ENCODE measurements at regions not wholly inside any gene's neighbourhood (a gene's known extent, or its start where the extent isn't known, plus 50 kb on each side); places are given as distances from the start of the nearest gene placed in this dataset.

DNA sequence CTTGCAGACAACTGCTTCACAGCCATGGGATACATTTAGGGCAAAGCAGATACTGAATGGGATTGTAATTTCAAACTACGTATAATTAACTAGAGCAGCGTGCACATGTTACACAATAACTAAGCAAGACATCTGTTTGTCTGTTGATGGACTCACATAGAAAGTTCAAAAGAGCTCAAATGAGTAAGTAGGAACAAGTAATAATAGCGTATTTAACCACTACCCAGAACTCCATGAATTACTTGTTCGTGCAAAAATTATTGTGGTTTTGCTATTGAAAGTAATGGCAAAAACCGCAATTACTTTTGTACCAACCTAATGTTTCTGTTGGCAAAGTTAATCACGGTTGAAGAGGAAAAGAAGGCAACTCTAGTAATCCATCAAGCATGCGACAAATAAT lies 825.4 kb downstream of the PCDH18 start:
- intact Hi-C loops (cut with DNase I; ENCODE audit: low total_unique reads), result no loop called here

DNA sequence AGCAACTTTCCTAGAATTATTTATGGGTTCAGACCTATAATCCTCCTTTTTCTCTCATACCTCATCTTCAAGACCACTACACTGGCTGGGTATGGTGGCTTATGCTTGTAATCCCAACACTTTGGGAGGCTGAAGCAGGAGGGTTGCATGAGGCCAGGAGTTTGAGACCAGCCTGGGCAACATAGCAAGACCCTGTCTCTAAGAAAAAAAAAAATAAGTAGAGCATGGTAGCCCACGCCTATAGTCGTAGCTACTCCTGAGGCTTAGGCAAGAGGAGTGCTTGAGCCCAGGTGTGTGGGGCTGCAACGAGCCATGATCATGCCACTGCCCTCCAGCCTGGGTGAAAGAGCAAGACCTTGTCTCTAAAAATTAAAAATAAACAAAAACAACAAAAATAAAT lies 832.4 kb downstream of the PCDH18 start:
- intact Hi-C loops (cut with DNase I; ENCODE audit: low total_unique reads), result no loop called here
- TF ChIP-seq, protein P1, sequence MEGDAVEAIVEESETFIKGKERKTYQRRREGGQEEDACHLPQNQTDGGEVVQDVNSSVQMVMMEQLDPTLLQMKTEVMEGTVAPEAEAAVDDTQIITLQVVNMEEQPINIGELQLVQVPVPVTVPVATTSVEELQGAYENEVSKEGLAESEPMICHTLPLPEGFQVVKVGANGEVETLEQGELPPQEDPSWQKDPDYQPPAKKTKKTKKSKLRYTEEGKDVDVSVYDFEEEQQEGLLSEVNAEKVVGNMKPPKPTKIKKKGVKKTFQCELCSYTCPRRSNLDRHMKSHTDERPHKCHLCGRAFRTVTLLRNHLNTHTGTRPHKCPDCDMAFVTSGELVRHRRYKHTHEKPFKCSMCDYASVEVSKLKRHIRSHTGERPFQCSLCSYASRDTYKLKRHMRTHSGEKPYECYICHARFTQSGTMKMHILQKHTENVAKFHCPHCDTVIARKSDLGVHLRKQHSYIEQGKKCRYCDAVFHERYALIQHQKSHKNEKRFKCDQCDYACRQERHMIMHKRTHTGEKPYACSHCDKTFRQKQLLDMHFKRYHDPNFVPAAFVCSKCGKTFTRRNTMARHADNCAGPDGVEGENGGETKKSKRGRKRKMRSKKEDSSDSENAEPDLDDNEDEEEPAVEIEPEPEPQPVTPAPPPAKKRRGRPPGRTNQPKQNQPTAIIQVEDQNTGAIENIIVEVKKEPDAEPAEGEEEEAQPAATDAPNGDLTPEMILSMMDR (IDR thresholded peaks at IDR 0.05), result no peak
- no peak for TF ChIP-seq POLR2A (IDR thresholded peaks at IDR 0.05)
- Histone ChIP-seq H3K27ac (no peak overlapping the region), H3K36me3 (no peaks in the 10 kb centered on the region), H3K4me3 (no peak overlapping the region), H3K27me3 (no peaks in the 10 kb centered on the region), H3K4me1 (no peaks in the 10 kb centered on the region), H3K9me3 (no peaks in the 10 kb centered on the region)
- no peak for DNase-seq

More for the DNA sequence above, 825.4 kb downstream of the PCDH18 start:
- H3K9me3 ChIP-seq, result no peaks in the 10 kb centered on the region
- no peak for TF ChIP-seq POLR2A (IDR thresholded peaks at IDR 0.05)
- TF ChIP-seq, protein P1 (IDR thresholded peaks at IDR 0.05), result no peak
- no peaks in the 10 kb centered on the region for H3K27me3 ChIP-seq
- no peak overlapping the region for H3K4me3 ChIP-seq
- no peaks in the 10 kb centered on the region for H3K4me1 ChIP-seq
- H3K36me3 ChIP-seq, result no peaks in the 10 kb centered on the region
- no peak for DNase-seq
- H3K27ac ChIP-seq, result no peak overlapping the region

DNA sequence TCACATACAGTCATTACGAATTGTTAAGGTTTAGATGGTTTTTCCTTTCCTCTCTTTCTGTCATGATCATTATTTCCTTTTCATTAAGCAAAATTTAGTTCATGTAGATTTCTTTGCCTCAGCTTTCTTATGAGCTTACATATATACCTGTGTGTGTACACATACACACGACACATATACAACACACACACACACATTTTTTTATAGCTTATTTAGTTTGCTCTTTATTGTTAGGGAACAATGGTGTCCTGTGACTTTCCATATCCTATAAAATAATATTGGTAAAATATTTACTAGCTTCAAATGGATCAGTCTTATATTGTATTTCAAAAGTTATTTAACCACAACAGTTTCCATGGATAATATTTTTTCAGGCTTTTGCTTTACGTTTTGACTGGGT lies 840.7 kb downstream of the PCDH18 start:
- H3K36me3 ChIP-seq, result no peaks in the 10 kb centered on the region
- TF ChIP-seq POLR2A (IDR thresholded peaks at IDR 0.05), result no peak
- TF ChIP-seq, protein P1 (IDR thresholded peaks at IDR 0.05), result no peak
- no peaks in the 10 kb centered on the region for H3K4me1 ChIP-seq
- no peak overlapping the region for H3K27ac ChIP-seq
- H3K27me3 ChIP-seq, result no peaks in the 10 kb centered on the region
- DNase-seq, result no peak
- H3K9me3 ChIP-seq, result no peaks in the 10 kb centered on the region
- H3K4me3 ChIP-seq, result no peak overlapping the region
- intact Hi-C loops (cut with DNase I; ENCODE audit: low total_unique reads), result no loop called here

DNA sequence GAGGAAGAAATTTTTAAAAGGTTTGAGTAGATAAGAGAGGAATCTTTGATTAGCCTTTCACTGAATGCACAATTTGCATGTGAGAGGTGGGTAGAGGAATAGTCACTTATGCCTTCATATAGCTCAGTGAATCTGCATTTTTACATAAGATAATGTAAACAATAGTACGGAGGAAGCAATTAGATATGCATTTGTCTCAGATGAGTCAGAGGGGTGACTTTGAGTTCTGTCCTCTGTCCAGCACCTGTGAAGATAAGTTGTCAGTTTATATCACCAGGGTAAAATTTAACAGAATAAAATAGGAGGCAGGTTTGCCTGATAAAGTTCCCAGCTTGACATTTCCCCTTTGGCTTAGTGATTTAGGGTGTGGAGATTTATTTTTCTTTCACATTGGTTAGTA lies 841.9 kb downstream of the PCDH18 start:
- intact Hi-C loops (cut with DNase I; ENCODE audit: low total_unique reads), result no loop called here
- Histone ChIP-seq H3K4me1 (no peaks in the 10 kb centered on the region), H3K36me3 (no peaks in the 10 kb centered on the region), H3K4me3 (no peak overlapping the region), H3K27ac (no peak overlapping the region), H3K27me3 (no peaks in the 10 kb centered on the region), H3K9me3 (no peaks in the 10 kb centered on the region)
- TF ChIP-seq, protein P1 (IDR thresholded peaks at IDR 0.05), result no peak
- TF ChIP-seq POLR2A (IDR thresholded peaks at IDR 0.05), result no peak
- no peak for DNase-seq

DNA sequence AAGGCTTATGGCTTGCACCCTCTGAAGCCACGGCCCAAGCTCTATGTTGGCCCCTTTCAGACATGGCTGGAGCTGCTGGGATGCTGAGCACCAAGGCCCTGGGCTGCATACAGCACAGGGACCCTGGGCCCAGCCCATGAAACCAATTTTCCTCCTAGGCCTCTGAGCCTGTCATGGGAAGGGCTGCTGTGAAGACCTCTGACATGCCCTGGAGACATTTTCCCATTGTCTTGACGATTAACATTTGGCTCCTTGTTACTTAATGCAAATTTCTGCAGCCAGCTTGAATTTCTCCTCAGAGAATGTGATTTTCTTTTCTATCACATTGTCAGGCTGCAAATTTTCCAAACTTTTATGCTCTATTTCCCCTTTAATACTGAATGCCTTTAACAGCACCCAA lies 844.7 kb downstream of the PCDH18 start:
- Histone ChIP-seq H3K27ac (no peak overlapping the region), H3K4me1 (no peaks in the 10 kb centered on the region), H3K27me3 (no peaks in the 10 kb centered on the region), H3K36me3 (no peaks in the 10 kb centered on the region), H3K9me3 (no peaks in the 10 kb centered on the region), H3K4me3 (no peak overlapping the region)
- TF ChIP-seq POLR2A (IDR thresholded peaks at IDR 0.05), result no peak
- TF ChIP-seq, protein P1 (IDR thresholded peaks at IDR 0.05), result no peak
- DNase-seq, result no peak
- intact Hi-C loops (cut with DNase I; ENCODE audit: low total_unique reads), result no loop called here
